ENCODE measurements at regions not wholly inside any gene's neighbourhood (a gene's known extent, or its start where the extent isn't known, plus 50 kb on each side); places are given as distances from the start of the nearest gene placed in this dataset.

DNA sequence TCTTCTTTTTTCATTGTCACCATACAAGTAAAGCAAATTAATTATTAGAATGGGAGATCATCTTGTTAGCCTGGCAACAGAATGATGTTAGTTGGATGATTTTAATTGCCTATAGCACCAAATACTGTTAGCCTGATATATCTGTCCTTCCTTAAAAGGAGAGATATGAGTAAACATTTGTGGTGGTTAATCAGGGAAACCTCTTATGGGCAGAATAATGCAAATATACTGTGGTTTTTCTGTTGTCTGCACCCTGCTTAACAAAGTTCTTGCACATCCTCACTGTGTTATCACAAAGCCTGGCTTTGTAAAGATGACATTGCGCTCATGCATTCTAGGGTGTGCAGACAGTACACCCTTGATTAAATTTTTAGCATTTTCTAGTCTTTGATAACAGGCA, 254.9 kb upstream of the SMC2 start:
- DNase-seq (ENCODE audit: low read depth) = no peak

DNA sequence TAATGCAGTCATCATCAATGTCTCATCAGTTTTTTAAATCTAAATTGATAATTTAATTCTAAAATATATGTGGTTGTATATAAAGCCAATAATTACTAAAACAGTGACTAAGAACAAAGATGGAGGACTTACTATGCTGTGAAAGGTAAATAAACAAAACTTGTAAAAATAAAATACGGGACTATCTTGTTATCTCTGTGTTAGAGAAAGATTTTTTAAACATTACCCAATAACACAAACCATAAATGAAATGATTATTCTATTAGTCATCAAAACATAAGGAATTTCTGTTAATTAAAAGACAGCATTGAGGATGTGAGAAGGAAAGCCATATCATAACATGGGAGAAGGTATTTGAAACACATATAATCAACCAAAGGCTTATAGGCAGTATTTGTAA, 226.2 kb upstream of the SMC2 start:
- DNase-seq (ENCODE audit: low read depth) = no peak

More for the DNA sequence above, 254.9 kb upstream of the SMC2 start:
- no peak for TF ChIP-seq MYC (IDR thresholded peaks at IDR 0.05; ENCODE audit: low read depth, low read length)
- TF ChIP-seq, protein P1, sequence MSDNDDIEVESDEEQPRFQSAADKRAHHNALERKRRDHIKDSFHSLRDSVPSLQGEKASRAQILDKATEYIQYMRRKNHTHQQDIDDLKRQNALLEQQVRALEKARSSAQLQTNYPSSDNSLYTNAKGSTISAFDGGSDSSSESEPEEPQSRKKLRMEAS (IDR thresholded peaks at IDR 0.05; ENCODE audit: low read depth, low read length) = no peak
- TF ChIP-seq POLR2A (IDR thresholded peaks at IDR 0.05; ENCODE audit: extremely low read depth, insufficient read length) = no peak
- TF ChIP-seq, protein P2, sequence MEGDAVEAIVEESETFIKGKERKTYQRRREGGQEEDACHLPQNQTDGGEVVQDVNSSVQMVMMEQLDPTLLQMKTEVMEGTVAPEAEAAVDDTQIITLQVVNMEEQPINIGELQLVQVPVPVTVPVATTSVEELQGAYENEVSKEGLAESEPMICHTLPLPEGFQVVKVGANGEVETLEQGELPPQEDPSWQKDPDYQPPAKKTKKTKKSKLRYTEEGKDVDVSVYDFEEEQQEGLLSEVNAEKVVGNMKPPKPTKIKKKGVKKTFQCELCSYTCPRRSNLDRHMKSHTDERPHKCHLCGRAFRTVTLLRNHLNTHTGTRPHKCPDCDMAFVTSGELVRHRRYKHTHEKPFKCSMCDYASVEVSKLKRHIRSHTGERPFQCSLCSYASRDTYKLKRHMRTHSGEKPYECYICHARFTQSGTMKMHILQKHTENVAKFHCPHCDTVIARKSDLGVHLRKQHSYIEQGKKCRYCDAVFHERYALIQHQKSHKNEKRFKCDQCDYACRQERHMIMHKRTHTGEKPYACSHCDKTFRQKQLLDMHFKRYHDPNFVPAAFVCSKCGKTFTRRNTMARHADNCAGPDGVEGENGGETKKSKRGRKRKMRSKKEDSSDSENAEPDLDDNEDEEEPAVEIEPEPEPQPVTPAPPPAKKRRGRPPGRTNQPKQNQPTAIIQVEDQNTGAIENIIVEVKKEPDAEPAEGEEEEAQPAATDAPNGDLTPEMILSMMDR (IDR thresholded peaks at IDR 0.05; ENCODE audit: low read depth, low read length) = no peak
- H3K4me3 ChIP-seq (ENCODE audit: low read depth, low read length) = no peak overlapping the region

GRCh38 chr9:103872811-103873210, 221.3 kb upstream of the SMC2 start:
- no peak for DNase-seq (ENCODE audit: low read depth)
- H3K4me3 ChIP-seq (ENCODE audit: low read depth, low read length) = no peak overlapping the region
- TF ChIP-seq MYC (IDR thresholded peaks at IDR 0.05; ENCODE audit: low read depth, low read length) (no peak), POLR2A (IDR thresholded peaks at IDR 0.05; ENCODE audit: extremely low read depth, insufficient read length) (no peak)
- TF ChIP-seq, protein P2 (IDR thresholded peaks at IDR 0.05; ENCODE audit: low read depth, low read length) = no peak
- TF ChIP-seq, protein P1 (IDR thresholded peaks at IDR 0.05; ENCODE audit: low read depth, low read length) = no peak

More for the DNA sequence above, 226.2 kb upstream of the SMC2 start:
- TF ChIP-seq MYC (IDR thresholded peaks at IDR 0.05; ENCODE audit: low read depth, low read length) = no peak
- TF ChIP-seq POLR2A (IDR thresholded peaks at IDR 0.05; ENCODE audit: extremely low read depth, insufficient read length) = no peak
- TF ChIP-seq, protein P2 (IDR thresholded peaks at IDR 0.05; ENCODE audit: low read depth, low read length) = no peak
- TF ChIP-seq, protein P1 (IDR thresholded peaks at IDR 0.05; ENCODE audit: low read depth, low read length) = no peak
- no peak overlapping the region for H3K4me3 ChIP-seq (ENCODE audit: low read depth, low read length)

DNA sequence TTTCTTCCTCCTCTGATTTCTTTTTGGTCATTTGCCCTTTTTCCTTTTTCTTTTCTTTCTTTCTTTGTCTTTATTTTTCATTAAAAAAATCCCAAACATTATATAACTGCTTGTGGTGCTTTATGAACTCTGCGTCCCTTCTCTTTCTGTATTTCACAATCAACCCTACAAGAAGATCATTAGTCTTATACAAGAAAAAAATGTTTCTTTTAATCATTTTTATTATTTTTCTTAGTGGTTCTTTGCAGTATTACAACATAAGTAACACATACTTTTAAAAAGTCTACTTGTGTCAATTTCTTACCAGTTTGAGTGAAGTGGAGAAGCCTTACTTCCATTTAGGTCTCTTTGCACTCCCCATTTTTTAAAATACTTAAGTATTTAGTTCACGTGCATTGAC, 212.7 kb upstream of the SMC2 start:
- no peak for TF ChIP-seq POLR2A (IDR thresholded peaks at IDR 0.05; ENCODE audit: extremely low read depth, insufficient read length)
- no peak for TF ChIP-seq MYC (IDR thresholded peaks at IDR 0.05; ENCODE audit: low read depth, low read length)
- TF ChIP-seq, protein P1 (IDR thresholded peaks at IDR 0.05; ENCODE audit: low read depth, low read length) = no peak
- TF ChIP-seq, protein P2 (IDR thresholded peaks at IDR 0.05; ENCODE audit: low read depth, low read length) = no peak
- no peak overlapping the region for H3K4me3 ChIP-seq (ENCODE audit: low read depth, low read length)
- DNase-seq (ENCODE audit: low read depth) = no peak

DNA sequence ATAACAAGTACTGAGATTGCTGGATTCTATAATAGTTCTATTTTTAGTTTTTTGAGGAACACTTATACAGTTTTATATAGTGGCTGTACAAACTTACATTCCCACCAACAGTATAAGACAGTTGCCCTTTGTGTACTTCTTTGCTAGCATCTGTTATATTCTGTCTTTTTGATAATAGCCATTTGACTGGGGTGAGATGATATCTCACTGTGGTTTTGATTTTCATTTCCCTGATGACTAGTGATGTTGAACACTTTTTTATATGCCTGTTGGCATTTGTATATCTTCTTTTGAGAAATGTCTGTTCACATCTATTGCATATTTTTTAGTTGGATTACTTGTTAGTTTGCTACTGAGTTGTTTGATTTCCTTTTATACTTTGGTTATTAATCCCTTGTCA, 204.1 kb upstream of the SMC2 start:
- no peak for TF ChIP-seq MYC (IDR thresholded peaks at IDR 0.05; ENCODE audit: low read depth, low read length)
- TF ChIP-seq, protein P2 (IDR thresholded peaks at IDR 0.05; ENCODE audit: low read depth, low read length) = no peak
- TF ChIP-seq POLR2A (IDR thresholded peaks at IDR 0.05; ENCODE audit: extremely low read depth, insufficient read length) = no peak
- TF ChIP-seq, protein P1 (IDR thresholded peaks at IDR 0.05; ENCODE audit: low read depth, low read length) = no peak
- DNase-seq (ENCODE audit: low read depth) = no peak
- H3K4me3 ChIP-seq (ENCODE audit: low read depth, low read length) = no peak overlapping the region

All from NB4 (cell line).